ENCODE measurements at regions not wholly inside any gene's neighbourhood (a gene's known extent, or its start where the extent isn't known, plus 50 kb on each side); places are given as distances from the start of the nearest gene placed in this dataset.

DNA sequence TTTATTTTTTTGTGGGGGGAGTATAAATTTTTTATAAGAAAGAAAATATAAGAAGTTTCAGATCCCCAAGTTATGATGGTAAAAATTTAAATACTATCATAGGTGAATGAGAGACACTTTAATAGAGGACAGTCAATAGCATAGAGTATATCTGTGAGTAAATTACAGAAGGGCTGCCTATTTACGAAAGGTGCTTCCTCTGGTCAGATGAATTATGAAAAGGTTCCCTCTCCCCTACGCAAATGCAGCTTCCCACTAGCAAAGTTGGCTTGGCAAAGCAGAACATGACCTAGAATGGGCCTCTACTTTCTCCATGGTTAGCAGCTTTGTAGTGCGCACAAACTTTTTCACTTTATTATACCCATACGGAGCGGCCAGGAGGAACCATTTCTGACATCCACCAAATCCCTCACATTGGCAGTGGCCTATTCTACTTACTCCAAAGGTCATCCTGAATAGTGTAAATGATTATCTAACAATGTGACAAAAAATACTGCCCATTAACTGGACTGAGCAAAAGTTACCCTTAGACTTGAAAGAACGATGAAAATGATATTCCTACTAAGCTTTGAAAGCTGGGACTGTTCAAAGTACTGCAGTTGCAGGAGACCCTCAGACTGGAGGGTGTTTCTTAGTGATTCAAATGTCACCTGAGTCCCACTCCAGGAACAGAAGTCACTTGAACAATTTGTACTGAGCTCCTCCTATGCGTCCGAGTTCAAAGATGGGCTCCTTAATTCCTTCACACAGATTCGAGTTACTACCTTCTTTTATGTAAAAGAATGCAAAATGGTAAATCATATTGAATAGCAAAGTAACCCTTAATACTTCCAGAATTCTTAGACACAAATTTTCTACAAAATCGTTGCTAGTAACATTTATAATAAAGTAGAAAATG, 148.5 kb downstream of the NOL4 start:
- no peak for DNase-seq (ENCODE audit: low spot score)

DNA sequence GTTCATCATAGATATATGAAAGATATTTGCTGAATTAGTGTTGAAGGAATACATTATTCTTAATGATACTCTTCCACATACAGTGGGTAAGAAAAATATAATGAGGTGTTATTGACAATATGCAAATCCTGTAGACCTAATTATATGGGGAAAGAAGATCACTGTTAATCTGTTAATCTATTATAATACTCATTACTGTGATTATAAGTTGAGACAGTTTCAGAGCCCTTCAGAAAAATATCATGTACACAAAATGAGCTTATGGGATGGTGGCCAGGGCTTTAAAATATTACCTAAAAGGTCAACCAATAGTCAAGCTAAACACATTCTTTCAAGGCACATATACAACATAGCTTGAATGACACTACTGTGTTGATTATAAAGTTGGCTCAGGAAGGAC, 163.5 kb downstream of the NOL4 start:
- DNase-seq (ENCODE audit: low spot score) = no peak

DNA sequence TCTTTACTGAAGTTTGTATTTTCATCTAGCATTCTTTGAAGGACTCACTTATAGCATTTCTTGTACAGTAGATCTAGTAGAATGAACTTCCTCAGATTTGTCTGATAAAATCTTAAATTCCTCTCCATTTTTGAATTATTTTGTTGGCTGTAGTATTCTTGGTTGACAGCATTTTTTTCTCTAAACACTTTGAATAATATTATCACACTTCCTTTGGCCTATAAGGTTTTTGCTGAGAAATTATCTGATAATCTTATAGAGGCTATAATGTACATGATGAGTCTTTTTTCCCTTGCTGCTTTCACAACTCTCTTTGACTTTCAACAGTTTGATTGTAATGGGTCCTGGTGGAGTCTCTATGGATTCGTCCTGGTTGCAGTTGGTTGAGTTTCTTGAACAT, 169.5 kb downstream of the NOL4 start:
- DNase-seq (ENCODE audit: low spot score) = no peak

DNA sequence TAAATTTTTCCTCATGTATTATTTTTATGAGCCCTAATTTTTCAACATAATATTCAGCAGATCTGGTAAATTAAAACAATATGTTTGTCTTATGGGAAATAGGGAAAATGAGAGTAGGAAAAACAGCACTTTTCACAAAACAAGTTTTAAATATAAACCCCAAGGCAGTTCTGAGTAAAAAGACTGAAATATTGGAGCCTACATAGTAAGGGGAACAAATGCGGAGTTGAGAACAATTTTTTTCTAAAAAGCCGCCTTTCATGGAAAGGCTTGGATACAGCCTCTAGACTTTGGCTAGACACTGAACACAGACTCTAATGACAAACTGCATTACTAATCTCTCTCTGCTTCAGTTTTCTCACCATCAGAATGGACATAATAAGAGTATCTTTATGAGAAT, 174.1 kb downstream of the NOL4 start:
- DNase-seq (ENCODE audit: low spot score) = no peak

- DNase-seq (ENCODE audit: low spot score) = no peak
Observed at GRCh38 chr18:34049511-34049910, 175.2 kb downstream of the NOL4 start.

DNA sequence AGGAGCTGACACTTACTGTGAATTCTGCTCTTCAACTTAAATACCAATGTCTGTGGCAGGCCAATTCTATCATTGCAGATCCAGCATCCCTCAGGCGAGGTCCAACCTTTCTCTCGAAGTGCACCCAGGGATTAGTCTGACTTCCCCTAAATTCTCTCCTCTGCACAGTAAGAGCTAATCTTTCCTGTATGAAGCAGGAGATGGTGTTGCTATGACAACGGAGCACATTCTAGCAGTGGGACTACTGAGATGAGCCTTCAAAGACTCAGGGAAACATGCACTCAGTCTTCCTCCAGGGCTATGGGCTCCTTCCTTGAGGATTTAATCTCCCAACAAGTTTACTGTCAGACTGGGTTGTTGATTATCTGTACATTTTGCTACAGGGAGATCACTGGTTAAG, 176.3 kb downstream of the NOL4 start:
- no peak for DNase-seq (ENCODE audit: low spot score)

- no peak for DNase-seq (ENCODE audit: low spot score)
Observed at GRCh38 chr18:34042423-34043146, 182.1 kb downstream of the NOL4 start.

DNA sequence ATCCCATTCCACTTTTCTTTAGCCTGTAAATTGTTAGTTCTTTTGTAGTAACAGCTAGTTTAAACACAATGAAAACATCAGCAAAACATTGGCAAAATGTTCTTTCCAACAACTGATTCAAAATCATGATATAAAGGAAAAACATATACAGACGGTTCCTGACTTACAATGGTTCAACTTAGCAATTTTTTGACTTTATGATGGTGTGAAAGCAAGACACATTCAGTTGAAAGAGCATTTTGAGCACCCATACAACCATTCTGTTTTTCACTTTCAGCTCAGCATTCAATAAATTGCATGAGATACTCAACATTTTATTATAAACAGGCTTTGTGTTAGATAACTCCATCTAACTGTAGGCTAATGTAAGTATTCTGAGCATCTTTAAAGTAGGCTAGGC, 185.1 kb downstream of the NOL4 start:
- DNase-seq (ENCODE audit: low spot score) = no peak

- DNase-seq (ENCODE audit: low spot score) = no peak
Observed at GRCh38 chr18:34039201-34039600, 185.5 kb downstream of the NOL4 start.

GRCh38 chr18:34038086-34038485, 186.6 kb downstream of the NOL4 start:
- DNase-seq (ENCODE audit: low spot score) = no peak

- DNase-seq (ENCODE audit: low spot score) = no peak
Observed at GRCh38 chr18:34033968-34034367, 190.7 kb downstream of the NOL4 start.

DNA sequence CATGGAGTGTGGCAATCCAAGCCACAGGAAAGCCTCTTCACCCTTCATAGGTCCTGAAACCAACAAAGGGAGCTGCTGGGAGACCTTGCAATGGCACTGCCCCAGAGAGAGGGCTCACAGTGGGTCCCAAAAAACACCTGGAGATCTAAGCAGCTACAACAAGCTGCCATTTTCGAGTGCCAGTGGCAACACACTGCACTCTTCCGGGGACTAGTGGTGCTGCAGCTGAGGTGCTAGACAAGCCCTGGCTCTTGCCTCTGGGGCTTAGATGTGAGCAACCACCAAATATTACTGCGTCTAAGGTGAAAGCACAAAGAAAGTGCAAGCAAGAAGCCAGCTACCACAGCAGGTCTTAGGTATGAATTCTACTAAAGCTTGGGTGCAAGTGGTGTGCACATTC, 192.9 kb downstream of the NOL4 start:
- no peak for DNase-seq (ENCODE audit: low spot score)

- no peak for DNase-seq (ENCODE audit: low spot score)
Observed at GRCh38 chr18:34028324-34028723, 196.4 kb downstream of the NOL4 start.

DNA sequence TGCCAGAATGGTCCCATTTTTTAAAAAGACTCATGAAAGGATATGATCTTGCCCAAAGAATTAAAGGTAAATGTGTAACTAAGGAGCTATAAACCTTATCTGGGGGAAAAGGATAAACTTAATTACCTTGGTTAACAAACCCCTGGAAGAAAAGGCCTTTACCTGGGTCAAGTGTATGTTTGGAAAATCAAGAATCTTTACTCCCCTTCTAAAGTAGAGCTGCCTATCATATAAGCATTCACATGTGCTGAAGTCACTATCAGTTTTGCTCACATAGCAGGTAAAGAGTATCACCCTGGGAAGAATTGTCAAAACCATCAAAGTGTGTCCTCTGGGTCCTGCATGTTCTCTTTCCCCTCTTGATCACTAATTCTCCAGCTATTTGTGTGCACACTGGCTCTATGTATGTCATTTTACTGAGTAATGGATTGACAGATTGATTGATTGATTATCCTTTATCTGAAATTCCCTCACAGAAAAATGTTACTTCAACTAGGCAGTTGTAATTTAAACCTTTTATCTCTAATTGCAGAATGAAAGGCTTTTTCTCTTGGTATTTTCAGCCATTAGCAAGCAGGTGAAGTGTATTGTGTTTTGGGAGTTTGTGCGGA, 199.4 kb downstream of the NOL4 start:
- no peak for DNase-seq (ENCODE audit: low spot score)

DNA sequence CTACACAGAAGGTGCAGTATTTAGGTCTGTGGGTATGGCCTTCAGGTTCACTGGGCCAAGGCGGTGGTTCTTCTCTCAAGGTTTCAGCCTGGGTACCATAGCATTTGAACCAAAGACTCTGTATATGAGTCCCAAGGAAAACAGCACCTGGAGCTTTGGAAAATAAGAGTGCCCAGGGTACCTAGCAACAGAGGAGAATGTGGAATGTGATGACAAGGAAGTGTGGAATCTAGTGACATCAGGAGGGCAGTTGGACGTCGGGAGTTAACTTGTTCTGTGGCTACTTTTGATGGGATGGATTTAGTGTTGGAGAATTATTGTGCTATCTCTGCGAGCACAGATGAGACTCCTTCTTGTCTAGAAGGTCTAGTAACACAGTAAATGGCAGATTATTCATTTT, 201.2 kb downstream of the NOL4 start:
- DNase-seq (ENCODE audit: low spot score) = no peak

DNA sequence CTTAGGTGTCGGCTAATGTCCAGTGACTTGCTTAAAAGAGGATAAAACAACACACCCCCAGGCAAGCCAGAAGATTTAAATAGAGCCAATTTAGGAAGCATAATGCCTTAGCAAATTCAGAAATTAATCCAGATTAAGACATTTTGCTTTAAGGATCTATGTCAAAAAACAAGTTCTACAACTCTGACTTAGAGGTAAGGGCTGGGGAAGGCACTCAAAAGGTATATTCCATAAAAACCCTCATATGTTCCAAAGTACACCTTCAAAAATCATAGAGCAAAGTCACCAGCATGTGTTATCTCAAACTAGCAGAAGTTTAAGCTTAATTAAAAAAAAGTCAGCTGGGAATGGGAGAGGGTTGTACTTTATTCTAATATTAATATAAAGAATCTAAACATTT, 206.4 kb downstream of the NOL4 start:
- DNase-seq (ENCODE audit: low spot score) = no peak

GRCh38 chr18:34003687-34004086, 221.0 kb downstream of the NOL4 start:
- DNase-seq (ENCODE audit: low spot score) = no peak

- DNase-seq (ENCODE audit: low spot score) = no peak
Observed at GRCh38 chr18:34002130-34002529, 222.6 kb downstream of the NOL4 start.

GRCh38 chr18:34001376-34001775, 223.3 kb downstream of the NOL4 start:
- DNase-seq (ENCODE audit: low spot score) = no peak

DNA sequence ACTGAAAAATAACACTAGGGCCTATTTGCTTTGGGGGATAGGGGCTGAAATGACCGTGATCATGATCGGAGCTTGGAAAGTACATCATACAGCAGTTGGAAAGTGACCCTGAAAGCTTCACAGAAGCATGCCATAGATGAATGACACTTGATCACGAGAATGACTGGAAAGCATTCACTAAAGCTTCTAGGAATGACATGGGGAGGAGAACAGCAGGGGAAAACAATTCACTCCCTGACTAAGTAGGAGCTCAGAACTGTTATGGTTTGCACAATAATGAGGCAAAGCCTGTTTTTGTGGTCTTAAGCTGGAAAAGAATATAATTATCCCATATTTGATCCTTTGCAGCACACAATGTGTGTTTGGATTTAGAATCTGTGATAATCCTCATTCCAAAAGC, 237.5 kb downstream of the NOL4 start:
- DNase-seq (ENCODE audit: low spot score) = no peak

GRCh38 chr18:33983126-33983525, 241.6 kb downstream of the NOL4 start:
- DNase-seq (ENCODE audit: low spot score) = no peak

GRCh38 chr18:33960417-33960816, 264.3 kb downstream of the NOL4 start:
- no peak for DNase-seq (ENCODE audit: low spot score)

DNA sequence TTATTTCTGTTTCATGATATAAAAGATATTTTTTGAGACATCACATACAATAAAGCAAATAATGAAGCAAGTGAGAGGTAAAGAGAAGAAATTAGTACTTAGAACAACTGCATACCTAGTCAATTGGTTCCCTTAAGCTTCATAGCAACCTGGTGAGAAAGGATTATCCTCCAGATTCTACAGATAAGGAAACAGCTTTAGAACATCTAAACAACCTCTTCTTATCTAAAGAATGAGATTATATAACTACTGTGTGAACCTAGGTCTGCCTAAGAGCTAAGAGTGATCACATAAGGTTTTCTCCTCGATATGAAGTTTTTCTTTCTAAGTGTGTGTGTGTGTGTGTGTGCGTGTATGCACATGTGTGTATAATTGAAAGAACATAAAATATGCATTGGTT, 265.1 kb downstream of the NOL4 start:
- DNase-seq (ENCODE audit: low spot score) = no peak

All from left forelimb (tissue), 1 donor.